Peyer's patch (tissue), 4 donors: ENCODE measurements at regions not wholly inside any gene's neighbourhood (a gene's known extent, or its start where the extent isn't known, plus 50 kb on each side); places are given as distances from the start of the nearest gene placed in this dataset.
"Not testable (repeated sequence)": the region's sequence is repeated elsewhere in the genome, so short reads cannot be mapped to it uniquely, and the experiment has no call there.

Experiments used
- DNase-seq, 3 donors: peaks; one replicate each; pipeline ENCODE4 v3.0.0-alpha.2; 2017 to 2019
- H3K27ac ChIP-seq, 4 donors: fragments of 200-600 bp; sonication (generic); one replicate each; pipeline ENCODE4 v1.5.1; 2016 to 2019
- H3K27me3 ChIP-seq, 2 donors: fragments of 200-600 bp; sonication (generic); one replicate each; pipeline ENCODE4 v1.5.1; 2019
- H3K36me3 ChIP-seq, 3 donors: fragments of 200-600 bp; sonication (generic); one replicate each; pipeline ENCODE4 v1.5.1; 2016 to 2019
- H3K4me1 ChIP-seq, 4 donors: fragments of 200-600 bp; sonication (generic); one replicate each; pipeline ENCODE4 v1.5.1; 2016 to 2019
- H3K4me3 ChIP-seq, 4 donors: fragments of 200-600 bp; sonication (generic); 1 replicate in 3 of 4; 2 replicates in 1 of 4; pipeline ENCODE4 v1.5.1; 2016 to 2019; ENCODE audit warnings: mild to moderate bottlenecking in 1 of 4
- H3K9me3 ChIP-seq, 4 donors: fragments of 200-600 bp; sonication (generic); one replicate each; pipeline ENCODE4 v1.5.1; 2016 to 2019; ENCODE audit warnings: mild to moderate bottlenecking in 1 of 4
- POLR2A ChIP-seq, 2 donors: fragments of 450-650 bp; IDR thresholded peaks; one replicate each; pipeline ENCODE4 v1.5.1; 2017; ENCODE audit warnings: antibody characterized with exemption in 2 of 2, mild to moderate bottlenecking in 2 of 2, moderate library complexity in 2 of 2
- TF ChIP-seq, protein P1 (sequence below), 6 experiments: fragments of 450-650 bp in 4 of 6; fragments of 200-600 bp in 2 of 6; sonication (generic) in 1 of 6; IDR thresholded peaks; one replicate each; pipeline ENCODE4 v1.5.1; 2017 to 2019; ENCODE audit warnings: antibody characterized with exemption in 6 of 6, mild to moderate bottlenecking in 3 of 6, moderate library complexity in 1 of 6

DNA sequence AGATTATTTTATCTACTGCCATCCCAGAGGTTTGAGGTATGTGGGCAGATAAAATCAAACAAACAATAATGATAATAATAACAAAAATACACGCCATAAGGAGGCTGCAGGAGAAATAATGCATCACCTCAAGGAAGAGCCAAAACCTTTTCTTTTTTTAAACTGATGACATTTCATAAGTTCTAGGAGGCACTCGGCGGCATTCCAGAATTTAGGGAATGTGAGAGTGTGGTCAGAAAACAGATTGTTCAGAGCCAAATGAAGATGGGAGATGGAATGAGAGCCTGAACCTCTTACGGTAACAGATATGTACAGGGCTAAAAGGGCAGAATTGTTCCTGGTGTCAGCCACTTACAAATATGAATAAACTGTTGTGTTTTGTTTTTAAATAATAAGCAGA is 615.0 kb upstream of the CHD1 start:
- Histone ChIP-seq H3K27me3 (no peaks in the 10 kb centered on the region), H3K4me3 (no peak overlapping the region), H3K9me3 (no peaks in the 10 kb centered on the region), H3K36me3 (no peaks in the 10 kb centered on the region), H3K4me1 (no peaks in the 10 kb centered on the region), H3K27ac (no peak overlapping the region)
- DNase-seq: no peak
- TF ChIP-seq, protein P1, sequence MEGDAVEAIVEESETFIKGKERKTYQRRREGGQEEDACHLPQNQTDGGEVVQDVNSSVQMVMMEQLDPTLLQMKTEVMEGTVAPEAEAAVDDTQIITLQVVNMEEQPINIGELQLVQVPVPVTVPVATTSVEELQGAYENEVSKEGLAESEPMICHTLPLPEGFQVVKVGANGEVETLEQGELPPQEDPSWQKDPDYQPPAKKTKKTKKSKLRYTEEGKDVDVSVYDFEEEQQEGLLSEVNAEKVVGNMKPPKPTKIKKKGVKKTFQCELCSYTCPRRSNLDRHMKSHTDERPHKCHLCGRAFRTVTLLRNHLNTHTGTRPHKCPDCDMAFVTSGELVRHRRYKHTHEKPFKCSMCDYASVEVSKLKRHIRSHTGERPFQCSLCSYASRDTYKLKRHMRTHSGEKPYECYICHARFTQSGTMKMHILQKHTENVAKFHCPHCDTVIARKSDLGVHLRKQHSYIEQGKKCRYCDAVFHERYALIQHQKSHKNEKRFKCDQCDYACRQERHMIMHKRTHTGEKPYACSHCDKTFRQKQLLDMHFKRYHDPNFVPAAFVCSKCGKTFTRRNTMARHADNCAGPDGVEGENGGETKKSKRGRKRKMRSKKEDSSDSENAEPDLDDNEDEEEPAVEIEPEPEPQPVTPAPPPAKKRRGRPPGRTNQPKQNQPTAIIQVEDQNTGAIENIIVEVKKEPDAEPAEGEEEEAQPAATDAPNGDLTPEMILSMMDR (IDR thresholded peaks at IDR 0.05): no peak
- no peak for TF ChIP-seq POLR2A (IDR thresholded peaks at IDR 0.05)

DNA sequence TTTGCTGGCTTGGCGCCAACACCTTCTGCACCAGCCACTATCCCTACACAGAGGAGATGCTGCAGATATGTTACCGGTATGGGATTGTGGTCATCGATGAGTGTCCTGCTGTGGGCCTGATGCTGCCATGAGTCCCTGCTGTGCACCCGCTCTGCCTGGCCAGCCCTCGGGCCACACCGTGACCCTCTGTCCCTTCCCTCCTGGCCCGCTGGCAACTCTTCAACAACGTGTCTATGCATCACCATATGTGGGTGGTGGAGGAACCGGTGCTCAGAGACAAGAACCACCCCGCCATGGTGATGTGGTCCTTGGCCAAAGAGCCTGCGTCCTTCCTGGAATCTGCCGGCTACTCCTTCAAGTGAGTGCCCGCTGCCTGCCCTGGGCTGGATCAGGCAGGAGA is 605.4 kb upstream of the CHD1 start:
- H3K27ac ChIP-seq, H3K4me3 ChIP-seq, DNase-seq, H3K27me3 ChIP-seq, H3K9me3 ChIP-seq, H3K4me1 ChIP-seq, H3K36me3 ChIP-seq: not testable (repeated sequence)

DNA sequence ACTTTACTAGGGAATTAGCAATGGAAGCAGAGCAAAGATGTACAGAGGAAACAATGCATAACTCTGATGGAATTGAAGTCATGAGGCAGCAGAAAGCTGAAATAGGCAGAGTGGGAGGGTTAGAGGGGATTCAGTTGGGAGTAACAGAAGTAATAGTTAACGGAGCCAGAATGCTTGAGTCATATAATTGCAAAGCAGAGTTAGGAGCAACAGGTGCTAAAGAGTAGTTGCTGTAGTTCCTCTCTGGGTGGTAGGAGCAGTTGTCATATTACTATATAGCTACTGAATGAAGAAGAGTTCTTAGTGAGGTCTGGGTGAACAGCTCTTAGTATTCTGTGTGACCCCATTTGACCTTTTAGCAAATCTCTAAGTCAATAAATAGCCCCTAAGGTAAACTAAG is 592.9 kb upstream of the CHD1 start:
- H3K36me3 ChIP-seq, H3K4me1 ChIP-seq: not testable (repeated sequence)

DNA sequence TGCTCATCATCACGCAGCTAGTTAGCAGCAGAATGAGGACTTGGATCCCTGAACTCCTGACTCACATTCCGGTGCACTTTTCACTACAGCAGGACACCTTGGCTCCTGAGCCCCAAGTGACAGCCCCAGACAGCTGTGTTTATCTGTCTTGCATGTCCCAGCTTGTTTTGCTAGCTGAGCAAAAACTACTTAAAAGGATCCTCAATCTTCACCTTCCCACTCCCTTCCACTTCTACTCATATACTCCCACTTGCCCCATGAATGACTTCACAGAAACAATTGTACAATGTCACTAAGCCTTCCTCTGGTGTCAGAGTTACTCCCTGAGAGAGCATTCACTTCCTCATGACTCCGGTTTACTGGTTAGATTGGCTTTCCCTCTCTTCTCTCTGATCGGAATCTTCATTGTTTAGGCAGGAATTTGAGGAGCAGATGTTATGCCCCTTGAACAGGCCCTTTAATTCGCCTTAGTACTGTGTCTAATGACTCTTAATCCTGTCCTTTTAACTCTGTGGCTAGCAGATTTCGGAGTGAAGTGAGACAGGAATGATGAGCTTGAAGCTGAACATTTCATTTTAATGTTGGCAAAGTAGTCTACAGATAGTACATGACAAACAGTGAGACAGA is 587.2 kb upstream of the CHD1 start:
- not testable (repeated sequence) for H3K27ac ChIP-seq, H3K36me3 ChIP-seq, DNase-seq, H3K4me1 ChIP-seq, H3K4me3 ChIP-seq, H3K9me3 ChIP-seq, H3K27me3 ChIP-seq

More for the DNA sequence above, 592.9 kb upstream of the CHD1 start:
- H3K27ac ChIP-seq, H3K27me3 ChIP-seq, DNase-seq, H3K9me3 ChIP-seq, H3K4me3 ChIP-seq: not testable (repeated sequence)

DNA sequence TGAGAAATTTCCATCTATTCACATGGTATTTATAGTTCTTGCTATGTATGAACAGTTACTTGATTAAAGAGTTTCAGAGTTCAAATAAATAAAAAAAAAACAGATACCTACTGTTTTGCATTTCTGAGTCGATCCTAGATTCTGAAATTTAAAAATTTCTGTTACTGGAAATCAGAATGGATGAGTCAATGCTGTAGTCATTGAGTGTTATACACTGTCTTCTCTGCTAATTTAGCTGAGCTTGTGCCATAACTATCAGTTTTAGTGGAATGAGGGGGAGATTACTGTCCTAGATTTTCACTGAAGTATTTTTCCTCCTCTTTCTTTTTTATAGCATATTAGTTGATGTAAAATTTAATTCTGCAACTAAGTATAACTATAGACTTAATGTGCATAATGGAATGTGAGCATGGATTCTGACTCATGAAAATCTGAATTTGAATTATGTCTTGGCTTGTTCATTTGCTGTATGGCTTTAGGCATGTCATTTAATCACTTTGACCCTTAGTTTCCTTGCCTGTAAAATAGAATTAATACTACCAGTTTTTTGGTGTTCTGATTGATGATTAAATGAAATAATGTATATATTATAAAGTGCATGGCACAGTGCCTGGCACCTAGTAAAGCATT is 581.5 kb upstream of the CHD1 start:
- not testable (repeated sequence) for H3K4me1 ChIP-seq, H3K27me3 ChIP-seq, DNase-seq, H3K36me3 ChIP-seq, H3K9me3 ChIP-seq, H3K27ac ChIP-seq, H3K4me3 ChIP-seq

DNA sequence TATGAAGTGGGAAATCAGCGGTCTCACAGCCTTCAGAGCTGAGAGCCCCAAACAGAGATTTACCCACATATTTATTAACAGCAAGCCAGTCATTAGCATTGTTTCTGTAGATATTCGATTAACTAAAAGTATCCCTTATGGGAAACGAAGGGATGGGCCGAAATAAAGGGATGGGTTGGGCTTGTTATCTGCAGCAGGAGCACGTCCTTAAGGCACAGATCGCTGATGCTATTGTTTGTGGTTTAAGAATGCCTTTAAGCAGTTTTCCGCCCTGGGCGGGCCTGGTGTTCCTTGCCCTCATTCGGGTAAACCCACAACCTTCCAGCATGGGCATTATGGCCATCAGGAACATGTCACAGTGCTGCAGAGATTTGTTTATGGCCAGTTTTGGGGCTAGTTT is 580.3 kb upstream of the CHD1 start:
- H3K4me3 ChIP-seq, H3K27ac ChIP-seq, H3K9me3 ChIP-seq, H3K36me3 ChIP-seq, DNase-seq, H3K27me3 ChIP-seq, H3K4me1 ChIP-seq: not testable (repeated sequence)

DNA sequence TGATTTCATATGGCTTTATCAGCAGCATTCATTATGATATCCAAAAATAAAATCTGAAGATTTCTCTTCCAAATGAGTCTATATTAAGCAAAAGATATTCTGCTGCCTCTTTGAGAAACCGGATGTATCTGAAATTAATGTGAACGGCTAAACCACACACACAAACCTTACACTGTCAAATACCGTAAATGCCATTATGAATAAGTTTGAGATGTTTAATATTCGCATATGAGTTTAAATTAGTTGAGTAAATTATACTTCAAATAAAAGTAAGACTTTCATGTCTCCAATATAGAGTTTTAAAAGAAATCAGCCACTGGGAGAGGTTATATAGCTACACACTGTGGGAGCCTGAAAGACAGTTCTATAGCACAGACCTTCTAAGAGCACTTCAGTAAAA is 566.6 kb upstream of the CHD1 start:
- H3K9me3 ChIP-seq, H3K27me3 ChIP-seq, H3K27ac ChIP-seq, H3K36me3 ChIP-seq, H3K4me3 ChIP-seq, DNase-seq, H3K4me1 ChIP-seq: not testable (repeated sequence)

DNA sequence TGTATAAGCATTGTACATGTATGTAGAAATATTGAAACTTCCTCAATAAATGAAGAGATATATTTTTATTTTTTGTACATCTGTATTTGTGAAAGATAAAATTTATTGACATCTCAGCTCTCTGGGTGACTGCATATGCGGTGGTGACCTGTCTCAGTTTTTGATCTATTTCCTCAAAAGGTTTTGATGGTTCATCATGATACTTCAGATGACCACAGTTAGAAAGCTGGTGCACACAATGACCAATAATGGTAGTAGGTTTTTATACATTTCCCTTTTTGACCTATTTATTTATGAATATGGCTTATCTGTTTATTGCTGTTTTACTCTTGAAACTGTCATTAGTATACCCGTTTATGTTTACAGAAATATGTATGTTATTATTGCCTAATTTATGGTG is 549.6 kb upstream of the CHD1 start:
- H3K27me3 ChIP-seq, H3K4me3 ChIP-seq, DNase-seq, H3K36me3 ChIP-seq, H3K4me1 ChIP-seq, H3K9me3 ChIP-seq, H3K27ac ChIP-seq: not testable (repeated sequence)

DNA sequence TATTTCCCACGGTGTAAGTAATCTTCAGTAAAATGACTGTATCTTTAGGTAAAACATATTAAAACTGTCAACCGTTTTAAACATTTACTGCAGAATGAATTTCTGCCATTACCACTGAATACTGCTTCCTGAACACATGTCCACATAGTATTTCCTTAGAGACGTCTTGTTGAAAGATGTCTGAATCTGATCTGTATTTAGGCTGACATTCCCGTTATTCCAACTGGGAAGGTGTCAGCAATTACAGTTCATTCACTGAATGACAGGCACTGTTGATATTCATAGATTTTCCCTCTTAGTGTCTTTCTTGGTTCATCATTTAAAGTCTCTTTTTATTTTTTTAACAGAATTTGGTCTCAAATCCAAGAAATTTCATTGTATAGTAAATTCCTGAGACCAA is 544.5 kb upstream of the CHD1 start:
- not testable (repeated sequence) for H3K36me3 ChIP-seq, H3K27ac ChIP-seq, H3K27me3 ChIP-seq, H3K9me3 ChIP-seq, H3K4me1 ChIP-seq, H3K4me3 ChIP-seq, DNase-seq

DNA sequence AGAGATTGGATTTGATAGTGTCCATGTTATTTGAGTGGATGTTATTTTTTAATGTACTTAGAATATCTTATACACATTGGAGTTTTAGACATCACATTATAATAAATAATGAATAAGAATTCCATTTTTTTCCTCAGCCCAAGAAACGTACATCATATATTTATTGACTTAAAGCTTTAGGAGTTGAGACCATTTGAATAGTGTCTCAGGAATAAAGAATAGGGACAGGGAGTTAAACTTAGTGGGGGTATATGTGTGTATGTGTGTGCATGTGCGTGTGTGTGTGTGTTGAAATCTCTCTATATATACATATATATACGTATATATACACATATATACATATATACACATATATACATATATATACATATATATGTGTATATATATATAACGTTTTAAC is 542.9 kb upstream of the CHD1 start:
- H3K36me3 ChIP-seq, H3K4me1 ChIP-seq, H3K27ac ChIP-seq, DNase-seq, H3K4me3 ChIP-seq, H3K9me3 ChIP-seq, H3K27me3 ChIP-seq: not testable (repeated sequence)

DNA sequence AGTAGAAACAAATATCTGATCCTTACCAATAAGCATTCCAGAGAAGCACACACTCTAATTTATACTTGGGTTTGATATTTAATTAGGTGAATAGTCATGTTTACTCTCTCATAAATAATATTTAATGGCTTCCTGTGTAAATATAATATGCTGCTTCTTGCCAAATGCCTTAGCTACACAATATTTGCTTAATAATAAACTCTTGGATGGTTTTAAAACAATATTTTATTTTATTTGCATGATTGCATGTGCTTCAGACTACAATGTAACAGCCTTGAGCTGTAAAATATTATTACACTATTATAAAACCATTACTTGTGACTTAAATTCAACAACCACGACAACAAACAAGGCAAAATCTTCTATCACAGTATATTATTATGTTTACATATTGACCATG is 542.4 kb upstream of the CHD1 start:
- not testable (repeated sequence) for H3K4me1 ChIP-seq, H3K4me3 ChIP-seq

DNA sequence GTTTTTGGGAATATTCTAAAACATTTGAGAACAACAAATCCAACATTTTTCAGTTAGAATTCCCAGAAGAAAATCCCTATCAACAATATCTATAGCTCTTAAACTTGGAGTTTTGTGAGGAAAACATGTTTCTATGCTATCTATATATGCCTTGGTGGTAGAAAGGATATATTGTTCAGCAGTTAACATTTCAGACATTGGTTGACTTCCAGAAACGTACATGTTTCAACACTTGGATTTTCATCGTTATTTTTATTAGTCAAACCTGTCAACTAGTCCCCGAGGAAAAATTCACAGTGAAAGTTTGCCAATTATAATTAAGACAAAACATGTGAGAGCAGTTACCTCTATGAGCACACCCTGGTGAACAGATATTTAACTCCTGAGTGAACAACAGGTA is 541.8 kb upstream of the CHD1 start:
- H3K27me3 ChIP-seq: not testable (repeated sequence)

More for the DNA sequence above, 542.4 kb upstream of the CHD1 start:
- DNase-seq, H3K27me3 ChIP-seq, H3K9me3 ChIP-seq, H3K27ac ChIP-seq, H3K36me3 ChIP-seq: not testable (repeated sequence)

More for the DNA sequence above, 541.8 kb upstream of the CHD1 start:
- not testable (repeated sequence) for H3K9me3 ChIP-seq, H3K27ac ChIP-seq, H3K36me3 ChIP-seq, H3K4me1 ChIP-seq, H3K4me3 ChIP-seq, DNase-seq
